ENCODE measurements at regions not wholly inside any gene's neighbourhood (a gene's known extent, or its start where the extent isn't known, plus 50 kb on each side); places are given as distances from the start of the nearest gene placed in this dataset.

DNA sequence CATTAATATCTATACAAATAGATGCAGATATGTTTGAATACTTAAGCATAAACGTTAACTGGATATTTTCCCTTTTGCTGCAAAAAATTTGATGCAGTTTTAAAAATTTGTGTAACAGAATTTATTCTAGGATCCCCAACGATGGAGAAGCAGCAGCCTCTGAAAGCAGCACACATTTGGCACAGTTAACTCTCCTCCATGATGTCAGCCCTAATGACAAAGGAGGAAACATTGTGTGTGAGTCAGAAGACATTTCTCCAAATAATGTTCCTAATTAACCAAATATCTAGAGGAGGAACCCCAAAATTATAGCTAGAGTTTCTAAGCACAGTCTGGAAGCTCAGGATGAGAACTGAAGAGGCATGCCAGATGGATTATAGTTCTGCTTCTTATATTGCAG is 281.9 kb upstream of the MAD2L1 start:
- TF ChIP-seq NFIC (IDR thresholded peaks at IDR 0.05) (no peak), CREB1 (IDR thresholded peaks at IDR 0.05; ENCODE audit: low read depth) (no peak), MAX (IDR thresholded peaks at IDR 0.05) (no peak), TCF12 (IDR thresholded peaks at IDR 0.05; ENCODE audit: low read depth) (no peak), ZBTB7A (IDR thresholded peaks at IDR 0.05; ENCODE audit: low read depth) (no peak), CEBPB (IDR thresholded peaks at IDR 0.05) (no peak), REST (IDR thresholded peaks at IDR 0.05; ENCODE audit: low read depth) (no peak), RAD21 (IDR thresholded peaks at IDR 0.05; ENCODE audit: low read depth) (no peak), TAF1 (IDR thresholded peaks at IDR 0.05; ENCODE audit: low read depth) (no peak), YY1 (IDR thresholded peaks at IDR 0.05; ENCODE audit: low read depth) (no peak), EGR1 (IDR thresholded peaks at IDR 0.05) (no peak), TEAD4 (IDR thresholded peaks at IDR 0.05) (no peak), EP300 (IDR thresholded peaks at IDR 0.05; ENCODE audit: borderline replicate concordance) (no peak), FOXM1 (IDR thresholded peaks at IDR 0.05; ENCODE audit: borderline replicate concordance, low read depth) (no peak)
- TF ChIP-seq, protein P1, sequence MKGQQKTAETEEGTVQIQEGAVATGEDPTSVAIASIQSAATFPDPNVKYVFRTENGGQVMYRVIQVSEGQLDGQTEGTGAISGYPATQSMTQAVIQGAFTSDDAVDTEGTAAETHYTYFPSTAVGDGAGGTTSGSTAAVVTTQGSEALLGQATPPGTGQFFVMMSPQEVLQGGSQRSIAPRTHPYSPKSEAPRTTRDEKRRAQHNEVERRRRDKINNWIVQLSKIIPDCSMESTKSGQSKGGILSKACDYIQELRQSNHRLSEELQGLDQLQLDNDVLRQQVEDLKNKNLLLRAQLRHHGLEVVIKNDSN (IDR thresholded peaks at IDR 0.05), result no peak

GRCh38 chr4:120331486-120332370 is 265.1 kb upstream of the MAD2L1 start:
- TF ChIP-seq TAF1 (IDR thresholded peaks at IDR 0.05; ENCODE audit: low read depth) (no peak), REST (IDR thresholded peaks at IDR 0.05; ENCODE audit: low read depth) (no peak), YY1 (IDR thresholded peaks at IDR 0.05; ENCODE audit: low read depth) (no peak), EP300 (IDR thresholded peaks at IDR 0.05; ENCODE audit: borderline replicate concordance) (no peak), CREB1 (IDR thresholded peaks at IDR 0.05; ENCODE audit: low read depth) (no peak), TCF12 (IDR thresholded peaks at IDR 0.05; ENCODE audit: low read depth) (no peak), ZBTB7A (IDR thresholded peaks at IDR 0.05; ENCODE audit: low read depth) (no peak), NFIC (IDR thresholded peaks at IDR 0.05) (no peak), RAD21 (IDR thresholded peaks at IDR 0.05; ENCODE audit: low read depth) (no peak), TEAD4 (IDR thresholded peaks at IDR 0.05) (no peak), CEBPB (IDR thresholded peaks at IDR 0.05) (no peak), EGR1 (IDR thresholded peaks at IDR 0.05) (no peak), MAX (IDR thresholded peaks at IDR 0.05) (no peak)
- TF ChIP-seq, protein P1 (IDR thresholded peaks at IDR 0.05), result no peak

- TF ChIP-seq TCF12 (IDR thresholded peaks at IDR 0.05; ENCODE audit: low read depth), result no peak
- TF ChIP-seq EP300 (IDR thresholded peaks at IDR 0.05; ENCODE audit: borderline replicate concordance), result no peak
- TF ChIP-seq NFIC (IDR thresholded peaks at IDR 0.05), result no peak
- no peak for TF ChIP-seq YY1 (IDR thresholded peaks at IDR 0.05; ENCODE audit: low read depth)
- TF ChIP-seq TEAD4 (IDR thresholded peaks at IDR 0.05), result no peak
- TF ChIP-seq FOXM1 (IDR thresholded peaks at IDR 0.05; ENCODE audit: borderline replicate concordance, low read depth), result no peak
Observed at GRCh38 chr4:120329386-120329785, 262.7 kb upstream of the MAD2L1 start.

DNA sequence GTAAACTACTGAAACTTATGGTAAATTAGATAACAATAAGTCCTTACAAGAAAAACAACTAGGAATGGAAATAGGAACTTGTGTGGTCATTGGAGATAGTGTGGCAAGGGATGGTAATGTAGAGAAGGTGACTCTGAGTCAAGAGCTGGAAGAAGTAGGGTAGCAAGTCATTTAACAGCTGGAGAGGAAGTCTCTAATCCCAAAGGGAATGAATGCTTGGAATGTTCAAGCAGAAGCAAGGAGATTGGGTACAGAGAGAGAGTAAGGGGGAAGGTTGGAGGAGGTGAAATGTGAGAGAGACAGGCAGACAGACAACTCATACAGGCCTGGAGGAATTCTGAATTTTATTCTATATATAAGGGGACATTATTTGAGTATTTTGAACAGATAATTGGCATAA is 260.6 kb upstream of the MAD2L1 start:
- TF ChIP-seq YY1 (IDR thresholded peaks at IDR 0.05; ENCODE audit: low read depth), result no peak
- no peak for TF ChIP-seq CEBPB (IDR thresholded peaks at IDR 0.05)
- no peak for TF ChIP-seq TCF12 (IDR thresholded peaks at IDR 0.05; ENCODE audit: low read depth)
- no peak for TF ChIP-seq REST (IDR thresholded peaks at IDR 0.05; ENCODE audit: low read depth)
- TF ChIP-seq MAX (IDR thresholded peaks at IDR 0.05), result no peak
- no peak for TF ChIP-seq EGR1 (IDR thresholded peaks at IDR 0.05)
- TF ChIP-seq CREB1 (IDR thresholded peaks at IDR 0.05; ENCODE audit: low read depth), result no peak
- TF ChIP-seq FOXM1 (IDR thresholded peaks at IDR 0.05; ENCODE audit: borderline replicate concordance, low read depth), result no peak
- no peak for TF ChIP-seq NFIC (IDR thresholded peaks at IDR 0.05)
- no peak for TF ChIP-seq EP300 (IDR thresholded peaks at IDR 0.05; ENCODE audit: borderline replicate concordance)
- no peak for TF ChIP-seq TEAD4 (IDR thresholded peaks at IDR 0.05)

Measured in Ishikawa (cell line).